ENCODE measurements at regions not wholly inside any gene's neighbourhood (a gene's known extent, or its start where the extent isn't known, plus 50 kb on each side); places are given as distances from the start of the nearest gene placed in this dataset.
"Not testable (repeated sequence)": the region's sequence is repeated elsewhere in the genome, so short reads cannot be mapped to it uniquely, and the experiment has no call there.

- POLR2A ChIA-PET, result no interaction called here
- no peak for TF ChIP-seq CTCF (IDR thresholded peaks at IDR 0.05; ENCODE audit: control extremely low read depth, extremely low read depth, low read depth, missing control alignments)
- CTCF ChIA-PET, result no interaction called here
- DNase-seq (ENCODE audit: extremely low spot score), result no peak
Observed at GRCh38 chr16:29315046-29315445, 91.5 kb downstream of the NPIPB11 start.

- CTCF ChIA-PET, result no interaction called here
- no peak for TF ChIP-seq CTCF (IDR thresholded peaks at IDR 0.05; ENCODE audit: control extremely low read depth, extremely low read depth, low read depth, missing control alignments)
Observed at GRCh38 chr16:29314292-29314934, 92.1 kb downstream of the NPIPB11 start.

DNA sequence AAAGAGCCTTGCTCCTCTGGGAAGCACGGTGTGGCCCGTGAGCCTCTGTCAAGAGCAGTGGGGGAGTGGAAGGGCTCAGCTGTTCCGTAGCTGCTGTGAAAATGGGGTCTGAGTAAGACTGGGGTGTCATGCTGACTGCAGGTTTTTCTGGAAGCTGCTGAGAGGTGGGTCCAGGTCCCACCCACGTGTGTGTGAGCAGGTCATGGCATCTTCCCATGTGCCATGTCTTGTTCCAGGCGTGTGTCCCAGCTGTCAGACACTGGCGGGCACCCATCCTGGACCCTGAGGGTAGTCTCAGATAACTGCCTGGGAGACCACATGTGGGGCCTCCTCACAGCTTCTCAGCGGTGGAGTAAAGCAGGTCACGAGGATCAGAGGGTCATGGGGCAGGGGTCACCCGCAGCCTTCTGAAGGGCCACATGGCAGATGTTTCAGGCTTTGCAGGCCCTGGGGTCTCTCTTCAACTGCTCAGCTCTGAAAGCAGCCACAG, 92.9 kb downstream of the NPIPB11 start:
- DNase-seq (ENCODE audit: extremely low spot score), result no peak
- POLR2A ChIA-PET, result no interaction called here
- no peak for TF ChIP-seq CTCF (IDR thresholded peaks at IDR 0.05; ENCODE audit: control extremely low read depth, extremely low read depth, low read depth, missing control alignments)
- CTCF ChIA-PET, result no interaction called here

More at GRCh38 chr16:29314292-29314934, 92.1 kb downstream of the NPIPB11 start:
- DNase-seq (ENCODE audit: extremely low spot score), result no peak
- POLR2A ChIA-PET, result no interaction called here

DNA sequence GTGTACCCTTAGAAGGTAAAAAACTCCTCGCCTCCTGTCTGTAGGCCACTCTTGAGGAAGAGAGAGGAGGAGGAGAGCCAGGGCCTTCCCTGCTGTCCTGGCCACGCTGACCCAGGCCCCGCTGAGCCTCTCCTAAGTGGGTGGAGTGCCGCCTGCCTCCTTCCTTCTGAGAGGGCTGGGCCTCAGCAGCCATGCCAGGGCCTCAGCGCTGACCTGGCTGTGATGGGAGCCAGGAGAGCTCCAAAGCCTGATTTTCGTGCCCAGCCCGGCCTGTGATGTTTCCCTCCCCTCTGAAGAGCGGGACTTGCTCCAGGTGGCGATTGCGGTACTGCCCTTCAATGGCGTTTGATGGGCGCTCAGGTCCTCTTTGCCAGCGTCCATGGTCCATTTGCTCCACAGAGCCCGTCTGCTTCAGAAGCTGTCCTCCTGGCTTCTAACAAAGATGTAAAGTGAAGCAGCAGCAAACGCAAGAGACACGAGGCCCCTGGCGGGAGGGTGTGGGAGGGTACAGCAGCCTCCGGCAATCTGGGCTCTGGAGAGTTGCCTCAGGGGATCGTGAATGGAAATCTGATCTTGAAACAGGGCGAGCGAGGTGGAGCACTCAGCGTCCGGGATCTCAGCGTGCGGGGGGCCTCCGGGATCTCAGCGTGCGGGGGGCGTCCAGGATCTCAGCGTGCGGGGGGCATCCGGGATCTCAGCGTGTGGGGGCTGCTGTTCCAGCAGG, 93.5 kb downstream of the NPIPB11 start:
- ChIA-PET POLR2A (no interaction called here), CTCF (no interaction called here)
- DNase-seq (ENCODE audit: extremely low spot score), result no peak
- no peak for TF ChIP-seq CTCF (IDR thresholded peaks at IDR 0.05; ENCODE audit: control extremely low read depth, extremely low read depth, low read depth, missing control alignments)

DNA sequence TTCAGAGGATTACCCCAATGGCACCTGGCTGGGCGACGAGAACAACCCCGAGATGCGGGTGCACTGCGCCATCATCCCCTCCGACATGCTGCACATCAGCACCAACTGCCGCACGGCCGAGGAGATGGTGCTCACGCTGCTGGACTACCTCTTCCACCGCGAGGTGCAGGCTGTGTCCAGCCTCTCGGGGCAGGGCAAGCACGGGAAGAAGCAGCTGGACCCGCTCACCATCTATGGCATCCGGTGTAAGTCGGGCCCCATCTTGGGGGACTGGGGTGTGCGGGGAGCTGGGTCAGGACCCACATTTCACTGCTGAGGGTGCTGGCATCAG, 94.2 kb downstream of the NPIPB11 start:
- CTCF ChIA-PET; DNase-seq (ENCODE audit: extremely low spot score); POLR2A ChIA-PET: not testable (repeated sequence)

DNA sequence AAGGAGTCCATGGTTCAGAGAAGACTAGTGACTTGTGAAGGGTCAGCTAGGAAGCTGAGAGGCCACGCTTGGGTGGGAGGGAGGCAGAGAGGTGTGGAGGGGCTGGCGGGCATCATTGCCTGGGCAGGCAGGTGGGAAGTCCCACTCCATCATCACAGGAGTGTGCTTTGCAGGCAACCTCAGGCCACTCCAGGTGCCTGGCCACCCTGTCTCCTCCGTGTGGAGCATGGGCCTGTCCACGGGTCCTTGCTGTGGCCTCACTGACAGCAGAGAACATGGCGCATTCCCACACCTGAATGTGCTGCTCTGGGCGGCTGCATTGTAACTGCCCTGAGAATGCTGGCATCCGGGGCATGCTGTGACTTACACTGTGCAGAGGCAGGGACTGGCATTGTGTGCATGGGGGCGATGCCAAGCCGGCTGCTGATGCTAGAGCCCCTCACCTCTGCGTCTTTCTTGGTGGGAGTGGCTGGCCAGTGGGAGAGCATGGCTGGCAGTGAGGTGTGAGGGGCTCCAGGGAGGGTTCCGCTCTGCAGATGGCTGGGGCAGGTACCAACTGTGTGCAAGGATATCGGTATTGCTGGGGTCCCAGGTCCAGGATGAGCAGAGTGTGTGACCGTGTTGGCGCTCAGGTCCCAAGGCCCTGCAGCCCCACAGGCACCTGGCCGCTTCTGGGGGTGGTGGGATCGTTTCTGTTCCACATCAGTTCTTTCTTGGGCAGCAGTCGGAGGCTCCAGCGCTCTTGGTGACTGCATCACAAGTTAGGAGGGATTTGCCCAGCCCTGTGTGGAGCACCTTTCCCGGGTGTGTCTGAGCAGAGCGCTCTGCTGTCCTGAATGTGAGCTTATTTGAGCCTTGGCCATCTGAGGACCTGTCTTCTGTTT, 94.8 kb downstream of the NPIPB11 start:
- ChIA-PET CTCF (no interaction called here), POLR2A (no interaction called here)
- no peak for DNase-seq (ENCODE audit: extremely low spot score)
- no peak for TF ChIP-seq CTCF (IDR thresholded peaks at IDR 0.05; ENCODE audit: control extremely low read depth, extremely low read depth, low read depth, missing control alignments)

All from GM10248 (cell line).